ENCODE measurements at regions not wholly inside any gene's neighbourhood (a gene's known extent, or its start where the extent isn't known, plus 50 kb on each side); places are given as distances from the start of the nearest gene placed in this dataset.

DNA sequence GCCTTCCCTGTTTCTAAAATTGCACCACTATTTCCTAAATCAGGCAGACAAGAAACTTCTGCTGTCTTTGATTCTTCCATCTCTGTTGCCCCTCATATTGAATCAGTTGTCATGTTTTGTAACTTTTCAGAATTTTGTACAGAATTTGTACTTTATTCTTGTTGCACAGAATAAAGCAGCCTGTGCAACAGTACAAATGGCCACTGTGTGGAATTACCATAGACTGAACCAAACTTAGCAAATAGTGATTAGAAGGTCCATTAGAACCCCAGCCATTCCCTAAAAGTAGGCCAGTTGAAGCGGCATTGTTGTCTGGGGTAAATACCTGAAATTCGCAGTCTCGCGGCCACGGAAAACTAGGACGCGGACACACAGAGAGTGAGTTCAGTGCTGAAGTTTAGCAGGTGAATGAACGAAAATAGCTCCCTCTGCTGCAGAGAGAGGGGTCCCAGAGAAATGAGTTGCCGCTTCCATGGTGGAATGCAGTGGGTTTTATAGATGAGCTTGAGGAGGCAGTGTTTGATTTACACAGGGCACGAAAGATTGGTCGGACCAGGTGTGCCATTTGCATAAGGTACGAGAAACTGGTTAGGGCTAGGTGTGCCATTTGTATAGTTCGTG lies 71.8 kb downstream of the C4orf33 start:
- H3K36me3 ChIP-seq (replicated peaks; ENCODE audit: low read depth, low read length), result peaks cover 15% of the 10 kb centered on the region
- H3K4me3 ChIP-seq (ENCODE audit: low read length), result no peak overlapping the region
- no peaks in the 10 kb centered on the region for H3K79me2 ChIP-seq (ENCODE audit: low read length)
- TF ChIP-seq EZH2phosphoT487 (IDR thresholded peaks at IDR 0.05; ENCODE audit: low read depth), result no peak
- TF ChIP-seq, protein P1, sequence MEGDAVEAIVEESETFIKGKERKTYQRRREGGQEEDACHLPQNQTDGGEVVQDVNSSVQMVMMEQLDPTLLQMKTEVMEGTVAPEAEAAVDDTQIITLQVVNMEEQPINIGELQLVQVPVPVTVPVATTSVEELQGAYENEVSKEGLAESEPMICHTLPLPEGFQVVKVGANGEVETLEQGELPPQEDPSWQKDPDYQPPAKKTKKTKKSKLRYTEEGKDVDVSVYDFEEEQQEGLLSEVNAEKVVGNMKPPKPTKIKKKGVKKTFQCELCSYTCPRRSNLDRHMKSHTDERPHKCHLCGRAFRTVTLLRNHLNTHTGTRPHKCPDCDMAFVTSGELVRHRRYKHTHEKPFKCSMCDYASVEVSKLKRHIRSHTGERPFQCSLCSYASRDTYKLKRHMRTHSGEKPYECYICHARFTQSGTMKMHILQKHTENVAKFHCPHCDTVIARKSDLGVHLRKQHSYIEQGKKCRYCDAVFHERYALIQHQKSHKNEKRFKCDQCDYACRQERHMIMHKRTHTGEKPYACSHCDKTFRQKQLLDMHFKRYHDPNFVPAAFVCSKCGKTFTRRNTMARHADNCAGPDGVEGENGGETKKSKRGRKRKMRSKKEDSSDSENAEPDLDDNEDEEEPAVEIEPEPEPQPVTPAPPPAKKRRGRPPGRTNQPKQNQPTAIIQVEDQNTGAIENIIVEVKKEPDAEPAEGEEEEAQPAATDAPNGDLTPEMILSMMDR (IDR thresholded peaks at IDR 0.05; ENCODE audit: low read depth, low read length), result no peak
- no peak overlapping the region for H2AFZ ChIP-seq (ENCODE audit: low read depth, low read length)
- H3K4me1 ChIP-seq (ENCODE audit: low read length), result peaks cover 10% of the 10 kb centered on the region
- H3K27ac ChIP-seq (ENCODE audit: low read length), result no peak overlapping the region
- H3K4me2 ChIP-seq (ENCODE audit: low read length), result no peak overlapping the region
- no peak overlapping the region for H3K9ac ChIP-seq (ENCODE audit: low read length)
- H4K20me1 ChIP-seq (ENCODE audit: insufficient read depth, low read length), result no peaks in the 10 kb centered on the region
- peaks cover 7% of the 10 kb centered on the region; the same call in 1 of the 2 replicates for H3K9me3 ChIP-seq (ENCODE audit: insufficient read depth, low read length)
- H3K27me3 ChIP-seq (ENCODE audit: low read depth, low read length), result no peaks in the 10 kb centered on the region

DNA sequence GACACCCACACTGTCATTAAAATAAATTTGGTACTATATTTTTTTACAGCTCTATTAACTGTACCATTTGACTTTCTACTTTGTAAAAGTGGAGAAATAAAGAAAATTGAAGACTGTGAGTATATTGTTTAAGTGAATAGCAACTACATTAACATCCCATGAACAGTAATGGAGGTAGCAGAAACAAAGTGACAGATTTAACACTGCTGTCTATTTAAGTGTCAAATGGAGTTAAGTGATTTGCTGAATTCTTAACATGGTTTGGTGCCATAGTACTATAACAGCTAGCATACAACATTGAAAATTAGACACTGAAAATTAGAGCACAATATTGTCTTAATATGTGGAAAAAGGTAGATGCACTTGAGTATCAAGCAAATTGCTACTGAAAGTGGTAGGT lies 76.2 kb downstream of the C4orf33 start:
- Histone ChIP-seq H3K4me2 (ENCODE audit: low read length) (no peak overlapping the region), H3K4me1 (ENCODE audit: low read length) (peaks cover 11% of the 10 kb centered on the region), H3K9me3 (ENCODE audit: insufficient read depth, low read length) (no peaks in the 10 kb centered on the region), H4K20me1 (ENCODE audit: insufficient read depth, low read length) (no peaks in the 10 kb centered on the region), H3K27ac (ENCODE audit: low read length) (no peak overlapping the region), H3K79me2 (ENCODE audit: low read length) (no peaks in the 10 kb centered on the region), H3K27me3 (ENCODE audit: low read depth, low read length) (no peaks in the 10 kb centered on the region), H3K4me3 (ENCODE audit: low read length) (no peak overlapping the region), H2AFZ (ENCODE audit: low read depth, low read length) (no peak overlapping the region), H3K9ac (ENCODE audit: low read length) (no peak overlapping the region), H3K36me3 (replicated peaks; ENCODE audit: low read depth, low read length) (no peaks in the 10 kb centered on the region)
- TF ChIP-seq, protein P1 (IDR thresholded peaks at IDR 0.05; ENCODE audit: low read depth, low read length), result no peak
- no peak for TF ChIP-seq EZH2phosphoT487 (IDR thresholded peaks at IDR 0.05; ENCODE audit: low read depth)

DNA sequence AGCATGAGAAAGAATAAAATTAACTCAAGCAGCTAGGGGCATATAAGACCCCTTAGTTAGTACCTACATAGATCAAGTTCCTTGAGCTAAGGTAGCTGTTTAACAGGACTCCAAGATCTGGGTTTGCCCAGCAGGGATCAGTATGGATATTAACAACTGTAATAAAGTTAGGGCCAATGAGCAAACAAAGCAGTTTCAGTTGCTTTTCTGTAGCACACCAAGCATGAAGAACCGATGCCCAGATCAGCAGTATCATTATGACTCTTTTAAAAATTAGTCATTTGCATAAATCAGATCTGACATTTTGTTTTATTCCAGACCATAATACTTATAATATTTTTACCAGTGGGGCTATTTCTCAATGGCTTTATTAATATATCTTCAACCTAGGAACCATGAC lies 80.9 kb downstream of the C4orf33 start:
- no peak overlapping the region for H2AFZ ChIP-seq (ENCODE audit: low read depth, low read length)
- H3K9me3 ChIP-seq (ENCODE audit: insufficient read depth, low read length), result no peaks in the 10 kb centered on the region
- H3K4me3 ChIP-seq (ENCODE audit: low read length), result no peak overlapping the region
- no peak for TF ChIP-seq EZH2phosphoT487 (IDR thresholded peaks at IDR 0.05; ENCODE audit: low read depth)
- H3K27ac ChIP-seq (ENCODE audit: low read length), result no peak overlapping the region
- peak overlapping the region; percentile 33 for H3K4me2 ChIP-seq (ENCODE audit: low read length)
- no peak overlapping the region for H3K9ac ChIP-seq (ENCODE audit: low read length)
- no peaks in the 10 kb centered on the region for H4K20me1 ChIP-seq (ENCODE audit: insufficient read depth, low read length)
- H3K27me3 ChIP-seq (ENCODE audit: low read depth, low read length), result no peaks in the 10 kb centered on the region
- H3K79me2 ChIP-seq (ENCODE audit: low read length), result no peaks in the 10 kb centered on the region
- H3K4me1 ChIP-seq (ENCODE audit: low read length), result peaks cover 14% of the 10 kb centered on the region
- no peaks in the 10 kb centered on the region for H3K36me3 ChIP-seq (replicated peaks; ENCODE audit: low read depth, low read length)

DNA sequence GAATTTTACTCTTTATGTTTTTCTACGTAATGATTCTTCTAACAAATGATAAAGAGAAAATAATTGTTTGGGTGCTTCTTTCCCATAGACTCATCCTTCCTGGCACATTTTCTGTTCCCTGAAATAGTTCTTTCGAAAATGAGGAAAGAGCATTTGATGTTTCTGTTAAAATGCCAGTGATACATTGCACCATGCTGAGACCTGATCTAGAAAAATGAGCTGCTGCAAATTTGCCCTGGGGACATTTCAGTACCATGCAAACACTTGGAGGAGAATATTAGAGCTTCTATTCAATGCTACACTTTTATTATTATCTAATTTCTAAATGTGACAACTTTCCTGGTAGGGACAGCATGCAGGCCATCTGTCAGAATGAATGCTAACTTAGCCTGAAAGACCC lies 83.3 kb downstream of the C4orf33 start:
- no peak for TF ChIP-seq EZH2phosphoT487 (IDR thresholded peaks at IDR 0.05; ENCODE audit: low read depth)
- TF ChIP-seq, protein P1 (IDR thresholded peaks at IDR 0.05; ENCODE audit: low read depth, low read length), result no peak
- peaks cover 14% of the 10 kb centered on the region for H3K4me1 ChIP-seq (ENCODE audit: low read length)

More for the DNA sequence above, 83.3 kb downstream of the C4orf33 start:
- Histone ChIP-seq H3K9ac (ENCODE audit: low read length) (no peak overlapping the region), H3K4me3 (ENCODE audit: low read length) (no peak overlapping the region), H3K27ac (ENCODE audit: low read length) (no peak overlapping the region), H2AFZ (ENCODE audit: low read depth, low read length) (no peak overlapping the region), H3K9me3 (ENCODE audit: insufficient read depth, low read length) (no peaks in the 10 kb centered on the region), H3K79me2 (ENCODE audit: low read length) (no peaks in the 10 kb centered on the region), H4K20me1 (ENCODE audit: insufficient read depth, low read length) (no peaks in the 10 kb centered on the region), H3K36me3 (replicated peaks; ENCODE audit: low read depth, low read length) (no peaks in the 10 kb centered on the region), H3K4me2 (ENCODE audit: low read length) (no peak overlapping the region), H3K27me3 (ENCODE audit: low read depth, low read length) (no peaks in the 10 kb centered on the region)

Data from OCI-LY3 (cell line).